Astrocyte of the cerebellum (primary cell): ENCODE measurements at regions not wholly inside any gene's neighbourhood (a gene's known extent, or its start where the extent isn't known, plus 50 kb on each side); places are given as distances from the start of the nearest gene placed in this dataset.
A peak's percentile ranks its signal among the peaks of the same experiment; 100 is the strongest.

Source experiments
- DNase-seq: peaks from one replicate; pipeline ENCODE4 v3.0.0-alpha.2; 2011; ENCODE audit warnings: low read depth
- H3K4me3 ChIP-seq: 2 replicates; pipeline ENCODE4 v1.5.1; 2011; ENCODE audit warnings: mild to moderate bottlenecking, low read depth, low read length, moderate library complexity
- CTCF ChIP-seq: IDR thresholded peaks from 2 replicates; pipeline ENCODE4 v1.5.1; 2012; ENCODE audit warnings: low read length, low read depth, moderate library complexity, mild to moderate bottlenecking; ENCODE audit errors: missing control alignments
- in situ Hi-C: cut with HindIII; loops from 2 replicates; pipeline ENCODE4 v1.10.0; 2017; ENCODE audit warnings: low sequenced_read_pairs

GRCh38 chr6:12417191-12417590 lies 127.0 kb downstream of the EDN1 start:
- no peak for DNase-seq
- TF ChIP-seq CTCF: no peak
- H3K4me3 ChIP-seq: no peak overlapping the region
- in situ Hi-C loops: no loop called here

- H3K4me3 ChIP-seq: no peak overlapping the region
- no peak for TF ChIP-seq CTCF
- in situ Hi-C loops: no loop called here
- DNase-seq: no peak
Measured at GRCh38 chr6:12418946-12419345, 128.8 kb downstream of the EDN1 start.

GRCh38 chr6:12419631-12420272 lies 129.6 kb downstream of the EDN1 start:
- TF ChIP-seq CTCF: no peak
- in situ Hi-C loops: no loop called here
- no peak for DNase-seq
- no peak overlapping the region for H3K4me3 ChIP-seq

GRCh38 chr6:12420626-12421025 lies 130.5 kb downstream of the EDN1 start:
- no peak overlapping the region for H3K4me3 ChIP-seq
- in situ Hi-C loops: no loop called here
- DNase-seq: peak; percentile 36
- TF ChIP-seq CTCF: no peak

DNA sequence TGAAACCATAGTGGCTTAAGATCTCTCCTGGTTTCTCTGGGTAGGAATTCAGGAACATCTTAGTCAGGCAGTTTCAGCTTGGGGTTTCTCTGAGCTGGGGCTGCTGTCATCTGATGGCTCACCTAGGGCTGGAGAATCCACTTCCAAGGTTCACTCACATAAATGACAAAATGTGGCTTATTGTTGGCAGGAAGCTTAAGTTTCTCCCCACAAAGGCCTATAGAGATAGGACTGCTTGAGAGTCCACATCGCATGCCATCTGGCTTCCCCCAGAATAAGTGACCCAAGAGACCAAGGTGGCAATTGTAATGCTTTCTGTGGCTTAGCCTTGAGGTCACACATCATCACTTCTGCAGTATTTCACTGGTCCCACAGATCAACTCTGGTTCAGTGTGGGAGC lies 131.4 kb downstream of the EDN1 start:
- no peak for DNase-seq
- H3K4me3 ChIP-seq: no peak overlapping the region
- in situ Hi-C loops: no loop called here
- TF ChIP-seq CTCF: no peak

DNA sequence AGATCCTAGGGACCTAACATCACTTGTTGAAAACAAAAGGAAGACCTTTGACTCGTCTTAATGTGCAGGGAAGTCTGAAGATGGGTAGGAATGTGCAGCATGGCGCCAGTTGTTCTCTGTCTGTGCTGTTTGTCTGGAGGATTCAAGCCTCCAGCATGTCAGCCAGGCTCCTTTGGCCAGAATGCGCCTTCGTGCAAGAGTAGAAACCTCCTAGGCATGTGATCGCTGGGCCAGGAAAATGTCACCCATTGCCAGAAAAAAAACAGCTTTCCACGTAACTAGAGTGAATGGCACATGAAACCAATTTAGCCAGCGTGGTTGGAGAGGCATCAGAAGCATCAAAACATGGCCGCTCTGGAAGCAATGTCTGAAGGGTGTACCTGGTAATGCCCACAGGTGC lies 132.7 kb downstream of the EDN1 start:
- DNase-seq: no peak
- in situ Hi-C loops: no loop called here
- TF ChIP-seq CTCF: no peak
- H3K4me3 ChIP-seq: no peak overlapping the region

DNA sequence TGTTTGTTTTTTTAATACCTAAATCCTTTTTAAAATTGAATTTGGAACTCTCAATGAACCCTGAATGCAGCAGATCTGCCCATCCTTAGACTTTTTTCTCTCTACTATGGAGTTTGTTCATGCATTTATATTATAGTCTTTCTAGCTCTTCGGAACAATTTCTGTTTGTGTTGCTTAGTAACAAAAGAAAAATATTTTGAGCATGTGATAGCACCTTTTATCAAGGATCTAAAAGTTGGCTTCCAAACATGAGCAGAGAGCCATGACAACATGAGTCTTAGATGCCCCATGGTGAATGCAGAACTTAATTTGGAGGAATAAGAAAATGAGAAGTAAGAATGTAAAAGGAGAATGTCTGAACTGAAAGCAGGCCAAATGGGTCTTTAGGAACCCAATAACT lies 133.7 kb downstream of the EDN1 start:
- TF ChIP-seq CTCF: no peak
- in situ Hi-C loops: no loop called here
- DNase-seq: no peak
- no peak overlapping the region for H3K4me3 ChIP-seq
